Erythroblast (primary cell): ENCODE measurements at regions not wholly inside any gene's neighbourhood (a gene's known extent, or its start where the extent isn't known, plus 50 kb on each side); places are given as distances from the start of the nearest gene placed in this dataset.

Experiments
- GATA1 ChIP-seq: IDR thresholded peaks from 2 replicates; pipeline ENCODE4 v1.6.1; 2011; ENCODE audit warnings: low read depth, mild to moderate bottlenecking, control low read depth, low read length, moderate library complexity
- POLR2A ChIP-seq: IDR thresholded peaks from 2 replicates; pipeline ENCODE4 v1.6.1; 2011; ENCODE audit warnings: mild to moderate bottlenecking, low read length

DNA sequence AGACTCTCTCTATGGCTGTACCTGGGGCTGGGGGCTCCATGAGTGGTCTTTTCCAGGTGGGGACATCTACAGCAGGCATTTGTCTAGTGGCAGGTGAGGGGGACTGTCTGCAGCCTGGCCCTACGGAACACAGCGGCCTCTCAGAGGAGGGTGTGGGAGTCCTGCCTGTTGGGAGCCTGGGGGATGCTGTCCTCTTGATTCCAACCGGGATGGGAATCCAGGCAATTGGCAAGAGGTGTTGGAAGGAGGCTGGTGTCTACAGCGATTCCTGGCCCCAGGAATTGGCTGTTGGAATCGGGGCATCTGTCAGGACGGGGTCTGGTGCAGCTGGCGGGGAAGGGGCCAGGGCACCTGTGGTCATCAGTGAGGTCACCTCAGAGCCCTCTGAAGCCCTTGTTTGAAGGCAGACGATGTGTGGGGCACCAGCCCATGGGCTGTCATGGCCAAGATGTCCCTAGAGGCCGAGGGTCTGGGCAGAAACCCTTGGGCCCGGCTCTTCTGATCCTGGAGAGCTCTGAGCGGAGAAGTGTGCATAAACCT lies 386.3 kb downstream of the TMEM121 start:
- TF ChIP-seq POLR2A: no peak
- no peak for TF ChIP-seq GATA1
